SJCRH30 (cell line): ENCODE measurements at regions not wholly inside any gene's neighbourhood (a gene's known extent, or its start where the extent isn't known, plus 50 kb on each side); places are given as distances from the start of the nearest gene placed in this dataset.
"Not testable (repeated sequence)": the region's sequence is repeated elsewhere in the genome, so short reads cannot be mapped to it uniquely, and the experiment has no call there.

ENCODE experiments used
- DNase-seq, 2 experiments: peaks; one replicate each; pipeline ENCODE4 v3.0.0-alpha.2; 2015 to 2020
- H3K27ac ChIP-seq: fragments of 250-450 bp; sonication (Bioruptor Pico); 2 replicates; pipeline ENCODE4 v1.5.1; 2020; ENCODE audit warnings: mild to moderate bottlenecking, moderate library complexity
- H3K27me3 ChIP-seq: fragments of 250-450 bp; sonication (Bioruptor Pico); 2 replicates; pipeline ENCODE4 v1.5.1; 2020; ENCODE audit warnings: mild to moderate bottlenecking, moderate library complexity
- H3K36me3 ChIP-seq: fragments of 250-450 bp; sonication (Bioruptor Pico); 2 replicates; pipeline ENCODE4 v1.5.1; 2020; ENCODE audit warnings: mild to moderate bottlenecking, moderate library complexity
- H3K4me1 ChIP-seq: fragments of 250-450 bp; sonication (Bioruptor Pico); 2 replicates; pipeline ENCODE4 v1.5.1; 2020; ENCODE audit warnings: mild to moderate bottlenecking, moderate library complexity
- H3K4me3 ChIP-seq: fragments of 250-450 bp; sonication (Bioruptor Pico); 2 replicates; pipeline ENCODE4 v1.5.1; 2020; ENCODE audit warnings: mild to moderate bottlenecking, moderate library complexity
- H3K9me3 ChIP-seq: fragments of 250-450 bp; sonication (Bioruptor Pico); replicated peaks from 2 replicates; pipeline ENCODE4 v1.5.1; 2020; ENCODE audit warnings: mild to moderate bottlenecking, moderate library complexity

DNA sequence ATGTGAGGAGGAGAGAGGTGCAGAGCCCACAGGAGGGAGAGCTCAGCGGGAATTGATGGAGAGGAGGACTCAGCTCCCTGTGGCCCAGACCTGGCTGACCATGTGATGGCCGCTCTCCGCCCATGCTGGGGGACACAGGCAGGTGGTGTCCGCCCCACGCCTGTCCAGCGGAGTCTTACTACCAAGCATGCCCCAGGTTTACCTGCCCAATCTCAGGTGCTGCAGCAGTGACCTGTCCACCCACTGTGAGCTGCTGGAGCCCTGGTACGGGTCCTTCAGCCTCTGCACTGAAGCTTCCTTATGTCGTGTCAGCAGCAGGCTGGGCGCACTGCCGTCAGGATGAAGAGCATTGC is 170.8 kb downstream of the RTP5 start:
- H3K36me3 ChIP-seq = no peaks in the 10 kb centered on the region
- no peak overlapping the region for H3K27ac ChIP-seq
- H3K4me3 ChIP-seq = no peak overlapping the region
- no peaks in the 10 kb centered on the region for H3K4me1 ChIP-seq
- H3K27me3 ChIP-seq = peaks cover 19% of the 10 kb centered on the region
- DNase-seq = no peak
- H3K9me3 ChIP-seq = no peaks in the 10 kb centered on the region

DNA sequence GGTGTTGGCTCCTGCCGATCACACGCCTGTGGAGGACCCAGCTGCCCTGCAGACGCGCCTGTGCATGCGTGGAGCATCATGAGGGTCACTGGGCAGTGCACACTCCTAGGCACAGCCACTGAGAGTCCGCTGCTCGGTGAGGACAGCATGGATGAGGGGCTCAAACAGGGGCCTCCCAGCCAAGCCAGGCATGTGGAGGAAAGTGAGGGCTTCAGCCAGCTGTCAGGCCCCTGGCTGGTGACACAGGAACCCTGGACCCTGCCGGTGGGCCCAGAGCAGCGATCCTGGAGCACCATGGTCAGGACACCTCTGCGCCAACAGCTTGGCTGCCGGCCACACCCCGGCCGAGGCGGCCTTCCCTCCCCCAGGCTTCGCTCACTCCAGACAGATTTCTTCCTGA is 171.2 kb downstream of the RTP5 start:
- DNase-seq = no peak
- Histone ChIP-seq H3K36me3 (no peaks in the 10 kb centered on the region), H3K9me3 (no peaks in the 10 kb centered on the region), H3K4me3 (no peak overlapping the region), H3K4me1 (no peaks in the 10 kb centered on the region), H3K27ac (no peak overlapping the region), H3K27me3 (peaks cover 16% of the 10 kb centered on the region)

GRCh38 chr2:242041816-242042215 is 172.3 kb downstream of the RTP5 start:
- no peak overlapping the region for H3K4me3 ChIP-seq
- peaks cover 10% of the 10 kb centered on the region for H3K27me3 ChIP-seq
- no peaks in the 10 kb centered on the region for H3K36me3 ChIP-seq
- H3K9me3 ChIP-seq = no peaks in the 10 kb centered on the region
- H3K27ac ChIP-seq = no peak overlapping the region
- H3K4me1 ChIP-seq = no peaks in the 10 kb centered on the region
- no peak for DNase-seq

DNA sequence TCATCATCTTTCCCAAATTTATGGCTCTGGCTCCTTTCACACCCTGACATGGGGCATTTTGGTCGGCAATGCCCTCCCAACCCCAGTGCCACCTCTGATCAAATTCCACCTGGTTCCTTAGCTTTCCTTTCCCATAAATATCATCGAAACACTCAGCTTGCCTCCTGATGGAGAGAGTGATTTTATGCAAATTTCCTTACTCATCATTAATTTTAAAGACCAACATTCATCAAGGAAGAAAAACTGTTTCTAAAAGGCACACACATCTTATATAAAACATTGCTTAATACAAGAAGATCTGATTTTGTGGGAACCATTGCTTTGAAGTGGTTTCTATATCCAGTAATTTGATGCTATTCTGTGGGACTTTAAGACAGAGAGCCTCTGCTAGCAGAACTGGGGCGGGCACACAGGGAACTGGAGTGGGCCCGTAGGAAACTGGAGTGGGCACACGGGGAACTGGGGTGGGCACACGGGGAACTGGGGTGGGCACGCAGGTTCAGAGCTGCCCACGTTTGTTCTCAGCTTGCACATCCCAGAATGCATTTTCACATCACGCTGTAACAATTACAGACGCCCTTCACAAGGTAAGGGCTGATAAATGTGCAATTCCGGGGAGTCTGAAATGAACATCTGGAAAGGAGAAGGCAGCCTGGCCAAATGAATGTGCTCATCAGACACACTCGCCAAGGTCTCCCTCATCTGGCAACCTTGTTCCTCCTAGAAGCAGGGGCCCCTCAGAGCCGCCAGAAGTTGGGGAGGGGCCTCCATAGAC is 174.2 kb downstream of the RTP5 start:
- Histone ChIP-seq H3K27ac (no peak overlapping the region), H3K4me1 (no peaks in the 10 kb centered on the region), H3K36me3 (no peaks in the 10 kb centered on the region), H3K27me3 (peaks cover 3% of the 10 kb centered on the region; the same call in 1 of the 2 replicates), H3K9me3 (no peaks in the 10 kb centered on the region), H3K4me3 (no peak overlapping the region)
- DNase-seq = no peak

GRCh38 chr2:242044313-242044590 is 174.7 kb downstream of the RTP5 start:
- H3K27ac ChIP-seq = no peak overlapping the region
- no peaks in the 10 kb centered on the region for H3K4me1 ChIP-seq
- no peaks in the 10 kb centered on the region for H3K27me3 ChIP-seq
- H3K36me3 ChIP-seq = no peaks in the 10 kb centered on the region
- H3K9me3 ChIP-seq = no peaks in the 10 kb centered on the region
- no peak for DNase-seq
- H3K4me3 ChIP-seq = no peak overlapping the region

DNA sequence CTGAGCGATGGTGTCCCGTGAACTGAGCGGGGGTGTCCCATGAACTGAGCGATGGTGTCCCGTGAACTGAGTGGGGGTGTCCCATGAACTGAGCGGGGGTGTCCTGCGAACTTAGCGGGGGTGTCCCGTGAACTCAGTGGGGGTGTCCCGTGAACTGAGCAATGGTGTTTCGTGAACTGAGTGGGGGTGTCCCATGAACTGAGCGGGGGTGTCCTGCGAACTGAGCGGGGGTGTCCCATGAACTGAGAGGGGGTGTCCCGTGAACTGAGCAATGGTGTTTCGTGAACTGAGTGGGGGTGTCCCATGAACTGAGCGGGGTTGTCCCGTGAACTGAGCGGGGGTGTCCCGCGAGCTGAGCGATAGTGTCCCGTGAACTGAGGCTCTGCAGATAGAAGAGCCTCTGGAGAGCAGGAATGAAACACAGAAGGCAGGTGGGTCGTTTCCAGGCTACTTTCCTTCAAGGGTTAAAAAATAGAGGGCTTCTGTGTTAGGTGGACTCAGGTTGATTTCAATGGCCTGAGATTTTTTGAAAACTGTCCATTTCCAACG is 176.1 kb downstream of the RTP5 start:
- H3K4me1 ChIP-seq, H3K36me3 ChIP-seq, H3K27ac ChIP-seq, H3K27me3 ChIP-seq, H3K4me3 ChIP-seq, H3K9me3 ChIP-seq, DNase-seq: not testable (repeated sequence)

GRCh38 chr2:242046206-242046826 is 176.8 kb downstream of the RTP5 start:
- no peak overlapping the region for H3K27ac ChIP-seq
- H3K27me3 ChIP-seq = no peaks in the 10 kb centered on the region
- DNase-seq = no peak
- no peaks in the 10 kb centered on the region for H3K36me3 ChIP-seq
- no peaks in the 10 kb centered on the region for H3K4me1 ChIP-seq
- H3K9me3 ChIP-seq = no peaks in the 10 kb centered on the region
- no peak overlapping the region for H3K4me3 ChIP-seq

GRCh38 chr2:242047963-242048362 is 178.4 kb downstream of the RTP5 start:
- no peaks in the 10 kb centered on the region for H3K27me3 ChIP-seq
- H3K9me3 ChIP-seq = no peaks in the 10 kb centered on the region
- no peaks in the 10 kb centered on the region for H3K4me1 ChIP-seq
- no peak for DNase-seq
- H3K36me3 ChIP-seq = no peaks in the 10 kb centered on the region
- no peak overlapping the region for H3K27ac ChIP-seq
- H3K4me3 ChIP-seq = no peak overlapping the region

DNA sequence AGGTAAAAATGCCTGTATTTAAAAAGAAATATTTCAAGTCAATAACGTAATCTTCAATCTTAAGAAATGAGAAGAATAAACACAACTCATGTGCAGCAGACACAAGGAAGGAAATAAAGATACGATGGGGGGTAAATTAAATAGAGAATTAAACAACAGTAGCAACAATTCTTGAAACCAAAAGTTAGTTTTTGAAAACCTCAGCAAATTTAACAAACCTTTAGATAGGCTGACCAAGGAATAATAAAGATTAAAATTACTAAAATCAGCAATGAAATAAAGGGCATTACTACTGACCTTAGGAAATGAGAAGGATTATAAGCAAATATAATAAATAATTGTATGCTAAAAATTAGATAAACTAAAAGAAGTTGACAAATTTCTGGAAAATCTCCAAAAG is 178.9 kb downstream of the RTP5 start:
- Histone ChIP-seq H3K36me3 (no peaks in the 10 kb centered on the region), H3K27ac (no peak overlapping the region), H3K4me3 (no peak overlapping the region), H3K27me3 (no peaks in the 10 kb centered on the region), H3K9me3 (no peaks in the 10 kb centered on the region), H3K4me1 (no peaks in the 10 kb centered on the region)
- DNase-seq = no peak

- H3K4me3 ChIP-seq = not testable (repeated sequence)
These were observed 180.0 kb downstream of the RTP5 start for GRCh38 chr2:242049492-242049891.

GRCh38 chr2:242051463-242051862 is 181.9 kb downstream of the RTP5 start:
- Histone ChIP-seq H3K9me3 (no peaks in the 10 kb centered on the region), H3K27ac (no peak overlapping the region), H3K4me1 (no peaks in the 10 kb centered on the region), H3K4me3 (no peak overlapping the region), H3K27me3 (peaks cover 2% of the 10 kb centered on the region), H3K36me3 (no peaks in the 10 kb centered on the region)
- DNase-seq = no peak

More at GRCh38 chr2:242049492-242049891, 180.0 kb downstream of the RTP5 start:
- not testable (repeated sequence) for H3K36me3 ChIP-seq, DNase-seq, H3K4me1 ChIP-seq, H3K27me3 ChIP-seq, H3K27ac ChIP-seq, H3K9me3 ChIP-seq

- Histone ChIP-seq H3K4me1 (no peaks in the 10 kb centered on the region), H3K36me3 (no peaks in the 10 kb centered on the region), H3K27me3 (peaks cover 11% of the 10 kb centered on the region), H3K9me3 (no peaks in the 10 kb centered on the region), H3K27ac (no peak overlapping the region), H3K4me3 (no peak overlapping the region)
- DNase-seq = no peak
These were observed 182.9 kb downstream of the RTP5 start for GRCh38 chr2:242052421-242052820.

DNA sequence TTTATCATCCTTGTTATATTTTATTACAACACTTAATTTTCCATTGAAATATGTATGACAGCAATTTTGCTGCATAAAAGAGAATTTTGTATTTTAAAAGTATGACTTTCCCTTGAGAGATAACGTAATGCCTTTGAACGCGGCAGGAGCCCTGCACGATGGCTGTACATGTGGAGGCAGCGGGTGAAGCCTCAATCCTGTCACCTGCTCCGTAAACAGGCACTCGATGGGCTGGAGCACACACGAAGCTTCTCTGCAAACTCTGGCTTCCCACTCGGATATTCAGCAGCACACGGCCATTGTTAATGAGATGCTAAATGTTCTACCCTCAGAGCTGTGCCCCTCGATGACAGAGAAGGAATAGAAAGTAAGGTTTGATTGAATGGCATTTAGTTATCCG is 184.4 kb downstream of the RTP5 start:
- Histone ChIP-seq H3K4me3 (no peak overlapping the region), H3K27ac (no peak overlapping the region), H3K27me3 (peaks cover 11% of the 10 kb centered on the region), H3K9me3 (no peaks in the 10 kb centered on the region), H3K36me3 (no peaks in the 10 kb centered on the region), H3K4me1 (no peaks in the 10 kb centered on the region)
- DNase-seq = no peak

GRCh38 chr2:242054406-242054805 is 184.9 kb downstream of the RTP5 start:
- no peak for DNase-seq
- Histone ChIP-seq H3K27ac (no peak overlapping the region), H3K9me3 (no peaks in the 10 kb centered on the region), H3K27me3 (peaks cover 11% of the 10 kb centered on the region), H3K4me3 (no peak overlapping the region), H3K4me1 (no peaks in the 10 kb centered on the region), H3K36me3 (no peaks in the 10 kb centered on the region)

- no peaks in the 10 kb centered on the region for H3K4me1 ChIP-seq
- H3K4me3 ChIP-seq = no peak overlapping the region
- no peaks in the 10 kb centered on the region for H3K9me3 ChIP-seq
- no peaks in the 10 kb centered on the region for H3K36me3 ChIP-seq
- H3K27ac ChIP-seq = no peak overlapping the region
- H3K27me3 ChIP-seq = peaks cover 11% of the 10 kb centered on the region
- no peak for DNase-seq
These were observed 185.6 kb downstream of the RTP5 start for GRCh38 chr2:242054881-242055801.
